Upper lobe of right lung (tissue), 1 donor: ENCODE measurements at regions not wholly inside any gene's neighbourhood (a gene's known extent, or its start where the extent isn't known, plus 50 kb on each side); places are given as distances from the start of the nearest gene placed in this dataset.
A peak's percentile ranks its signal among the peaks of the same experiment; 100 is the strongest.

ENCODE experiments used
- ATAC-seq: fragments of 200-7000 bp; cut with Tn5 transposase; one replicate; pipeline ENCODE4 v1.9.1; 2020; ENCODE audit warnings: mild to moderate bottlenecking, moderate library complexity
- DNase-seq: peaks from one replicate; pipeline ENCODE4 v3.0.0-alpha.2; 2020
- H3K27ac ChIP-seq: fragments of 200-600 bp; one replicate; pipeline ENCODE4 v1.8.0; 2022
- H3K27me3 ChIP-seq: fragments of 200-600 bp; one replicate; pipeline ENCODE4 v1.8.0; 2022; ENCODE audit warnings: mild to moderate bottlenecking
- H3K36me3 ChIP-seq: fragments of 200-600 bp; one replicate; pipeline ENCODE4 v1.8.0; 2022
- H3K4me1 ChIP-seq: fragments of 200-600 bp; one replicate; pipeline ENCODE4 v1.8.0; 2022
- H3K4me3 ChIP-seq: fragments of 200-600 bp; one replicate; pipeline ENCODE4 v1.8.0; 2022; ENCODE audit warnings: mild to moderate bottlenecking
- H3K9me3 ChIP-seq: fragments of 200-600 bp; one replicate; pipeline ENCODE4 v1.8.0; 2022
- CTCF ChIP-seq: fragments of 200-600 bp; IDR thresholded peaks from one replicate; pipeline ENCODE4 v1.8.0; 2022; ENCODE audit warnings: antibody characterized with exemption
- intact Hi-C: fragments of 100-400 bp; cut with DNase I; formaldehyde crosslinking; loops from one replicate; pipeline ENCODE4 v1.11.0; 2022
- donor health status: DM: no; HTN: yes; CAD: no; lungs with severe emphysema.

- Histone ChIP-seq H3K27me3 (no peaks in the 10 kb centered on the region), H3K9me3 (no peaks in the 10 kb centered on the region), H3K4me3 (no peak overlapping the region), H3K36me3 (no peaks in the 10 kb centered on the region), H3K4me1 (peaks cover 5% of the 10 kb centered on the region), H3K27ac (no peak overlapping the region)
- intact Hi-C loops, result no loop called here
- no peak for DNase-seq
- TF ChIP-seq CTCF, result no peak
- ATAC-seq, result no peak
Observed at GRCh38 chr2:207290833-207291624, 125.3 kb upstream of the KLF7 start.

GRCh38 chr2:207291625-207292252 is 126.0 kb upstream of the KLF7 start:
- no peak for TF ChIP-seq CTCF
- intact Hi-C loops, result no loop called here
- no peak overlapping the region for H3K4me3 ChIP-seq
- no peak overlapping the region for H3K27ac ChIP-seq
- H3K9me3 ChIP-seq, result no peaks in the 10 kb centered on the region
- H3K36me3 ChIP-seq, result no peaks in the 10 kb centered on the region
- ATAC-seq (no peak), DNase-seq (no peak)
- H3K4me1 ChIP-seq, result peaks cover 5% of the 10 kb centered on the region
- no peaks in the 10 kb centered on the region for H3K27me3 ChIP-seq

- intact Hi-C loops, result no loop called here
- no peak overlapping the region for H3K27ac ChIP-seq
Observed at GRCh38 chr2:207296265-207296948, 130.7 kb upstream of the KLF7 start.

GRCh38 chr2:207300817-207301216 is 135.1 kb upstream of the KLF7 start:
- Histone ChIP-seq H3K36me3 (no peaks in the 10 kb centered on the region), H3K4me3 (no peak overlapping the region), H3K4me1 (no peaks in the 10 kb centered on the region), H3K27me3 (no peaks in the 10 kb centered on the region), H3K9me3 (no peaks in the 10 kb centered on the region), H3K27ac (no peak overlapping the region)
- ATAC-seq (no peak), DNase-seq (no peak)
- intact Hi-C loops, result no loop called here
- TF ChIP-seq CTCF, result no peak

More at GRCh38 chr2:207296265-207296948, 130.7 kb upstream of the KLF7 start:
- no peaks in the 10 kb centered on the region for H3K4me1 ChIP-seq
- no peaks in the 10 kb centered on the region for H3K9me3 ChIP-seq
- no peak overlapping the region for H3K4me3 ChIP-seq
- TF ChIP-seq CTCF, result no peak
- DNase-seq, result no peak
- no peaks in the 10 kb centered on the region for H3K27me3 ChIP-seq
- ATAC-seq, result peak; percentile 70
- no peaks in the 10 kb centered on the region for H3K36me3 ChIP-seq

GRCh38 chr2:207304761-207305160 is 139.0 kb upstream of the KLF7 start:
- Histone ChIP-seq H3K4me3 (no peak overlapping the region), H3K27me3 (no peaks in the 10 kb centered on the region), H3K27ac (no peak overlapping the region), H3K4me1 (no peaks in the 10 kb centered on the region), H3K9me3 (no peaks in the 10 kb centered on the region), H3K36me3 (no peaks in the 10 kb centered on the region)
- ATAC-seq (no peak), DNase-seq (no peak)
- intact Hi-C loops, result no loop called here
- TF ChIP-seq CTCF, result no peak
